Heart left ventricle (tissue), 13 donors: ENCODE measurements at regions not wholly inside any gene's neighbourhood (a gene's known extent, or its start where the extent isn't known, plus 50 kb on each side); places are given as distances from the start of the nearest gene placed in this dataset.

ENCODE experiments used
- POLR2A ChIP-seq, 2 donors: fragments of 450-650 bp; IDR thresholded peaks; one replicate each; pipeline ENCODE4 v1.6.1; 2017; ENCODE audit warnings: antibody characterized with exemption in 2 of 2, mild to moderate bottlenecking in 2 of 2, moderate library complexity in 2 of 2
- TF ChIP-seq, protein P1 (sequence below), 12 donors: fragments of 200-600 bp; sonication (generic) in 4 of 12; IDR thresholded peaks; one replicate each; pipeline versions ENCODE4 v1.5.0 to v1.8.0; 2018 to 2022; ENCODE audit warnings: antibody characterized with exemption in 12 of 12, mild to moderate bottlenecking in 5 of 12
- donor health status: ischemic (EF 13 %, LVEDD 7.1; RV severe dilation, severe dysfunction).
- donor health status: DM: no; HTN: yes; CAD: no.
- donor health status: DM: no; HTN: no; CAD: no.
- donor health status: ischemic (EF 25% LVEDD 6.9; RV normal size, moderate dysfunction).
- donor health status: ischemic (EF 25% LVEDD 5.7; RV mildly dilated, moderate dysfunction).
- donor health status: ischemic (EF 35%, LVEDD 5.7; RV mildly dilated, moderate dysfunction).
- donor health status: nonischemic (EF 11% LVEDD 7.7; RV severe dilation, severe dysfunction).
- donor health status: DM: yes; HTN: yes; CAD: no.
- donor health status: PGD.
- donor health status: ischemic (EF 29% LVEDD 5.4; RV normal size, mild dysfunction).
- donor health status: nonischemic (EF 23%, LVEDD 6.1; RV moderate dilation, normal function).

GRCh38 chr2:144128130-144128746 is 391.7 kb downstream of the ZEB2 start:
- TF ChIP-seq, protein P1, sequence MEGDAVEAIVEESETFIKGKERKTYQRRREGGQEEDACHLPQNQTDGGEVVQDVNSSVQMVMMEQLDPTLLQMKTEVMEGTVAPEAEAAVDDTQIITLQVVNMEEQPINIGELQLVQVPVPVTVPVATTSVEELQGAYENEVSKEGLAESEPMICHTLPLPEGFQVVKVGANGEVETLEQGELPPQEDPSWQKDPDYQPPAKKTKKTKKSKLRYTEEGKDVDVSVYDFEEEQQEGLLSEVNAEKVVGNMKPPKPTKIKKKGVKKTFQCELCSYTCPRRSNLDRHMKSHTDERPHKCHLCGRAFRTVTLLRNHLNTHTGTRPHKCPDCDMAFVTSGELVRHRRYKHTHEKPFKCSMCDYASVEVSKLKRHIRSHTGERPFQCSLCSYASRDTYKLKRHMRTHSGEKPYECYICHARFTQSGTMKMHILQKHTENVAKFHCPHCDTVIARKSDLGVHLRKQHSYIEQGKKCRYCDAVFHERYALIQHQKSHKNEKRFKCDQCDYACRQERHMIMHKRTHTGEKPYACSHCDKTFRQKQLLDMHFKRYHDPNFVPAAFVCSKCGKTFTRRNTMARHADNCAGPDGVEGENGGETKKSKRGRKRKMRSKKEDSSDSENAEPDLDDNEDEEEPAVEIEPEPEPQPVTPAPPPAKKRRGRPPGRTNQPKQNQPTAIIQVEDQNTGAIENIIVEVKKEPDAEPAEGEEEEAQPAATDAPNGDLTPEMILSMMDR (IDR thresholded peaks at IDR 0.05), result no peak
- TF ChIP-seq POLR2A (IDR thresholded peaks at IDR 0.05), result no peak
